GM12873 (cell line): ENCODE measurements at regions not wholly inside any gene's neighbourhood (a gene's known extent, or its start where the extent isn't known, plus 50 kb on each side); places are given as distances from the start of the nearest gene placed in this dataset.

Experiments used
- CTCF ChIP-seq: IDR thresholded peaks from 2 replicates; pipeline ENCODE4 v1.5.1; 2012; ENCODE audit warnings: low read depth, mild to moderate bottlenecking, moderate library complexity, low read length, control low read depth; ENCODE audit not compliant: insufficient read depth; ENCODE audit errors: missing control alignments

DNA sequence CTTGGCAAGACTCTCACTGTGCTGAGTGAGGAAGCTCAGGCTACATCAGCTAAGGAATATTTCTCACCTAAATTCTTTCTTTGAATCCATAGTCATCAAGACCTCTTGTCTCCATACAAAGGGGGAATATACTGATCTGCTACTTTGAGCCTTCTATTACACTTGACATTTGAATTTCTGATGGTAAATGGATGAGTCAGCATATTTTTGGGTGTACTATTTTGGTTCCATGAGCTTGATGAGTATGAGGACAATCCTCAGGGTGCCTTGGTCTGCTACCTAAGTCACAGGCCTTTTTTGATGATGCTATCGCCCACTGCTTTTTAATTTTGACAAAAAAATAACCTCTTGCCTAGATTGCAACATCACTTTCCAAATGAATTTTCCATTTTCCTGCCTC, 415.7 kb downstream of the PPP1R2C start:
- no peak for TF ChIP-seq CTCF
